Neural progenitor cell (in vitro differentiated cells): ENCODE measurements at regions not wholly inside any gene's neighbourhood (a gene's known extent, or its start where the extent isn't known, plus 50 kb on each side); places are given as distances from the start of the nearest gene placed in this dataset.

ENCODE experiments used
- DNase-seq: peaks from one replicate; pipeline ENCODE4 v3.0.0-alpha.2; 2016; ENCODE audit warnings: low spot score
- H2AFZ ChIP-seq: fragments of 200-600 bp; sonication (generic); replicated peaks from 2 replicates; pipeline ENCODE4 v1.6.1; 2016; ENCODE audit warnings: antibody characterized with exemption
- H3F3A ChIP-seq: fragments of 200-600 bp; sonication (generic); 2 replicates; pipeline ENCODE4 v1.6.1; 2016; ENCODE audit warnings: antibody characterized with exemption, low read depth
- H3K27ac ChIP-seq: fragments of 200-600 bp; sonication (generic); 2 replicates; pipeline ENCODE4 v1.5.1; 2016; ENCODE audit warnings: mild to moderate bottlenecking
- H3K27me3 ChIP-seq: fragments of 200-600 bp; sonication (generic); 2 replicates; pipeline ENCODE4 v1.6.1; 2016; ENCODE audit warnings: mild to moderate bottlenecking, moderate library complexity
- H3K36me3 ChIP-seq: fragments of 200-600 bp; sonication (generic); 2 replicates; pipeline ENCODE4 v1.5.1; 2016
- H3K4me1 ChIP-seq: fragments of 200-600 bp; sonication (generic); 2 replicates; pipeline ENCODE4 v1.6.1; 2016; ENCODE audit warnings: mixed run types
- H3K4me2 ChIP-seq: fragments of 200-600 bp; sonication (generic); 2 replicates; pipeline ENCODE4 v1.6.1; 2016
- H3K4me3 ChIP-seq: fragments of 200-600 bp; sonication (generic); 2 replicates; pipeline ENCODE4 v1.5.1; 2016
- H3K79me2 ChIP-seq: fragments of 200-600 bp; sonication (generic); 2 replicates; pipeline ENCODE4 v1.6.1; 2016; ENCODE audit warnings: low read depth
- H3K9ac ChIP-seq: fragments of 200-600 bp; sonication (generic); 2 replicates; pipeline ENCODE4 v1.6.1; 2016
- H3K9me3 ChIP-seq: fragments of 200-600 bp; sonication (generic); 2 replicates; pipeline ENCODE4 v1.5.1; 2016; ENCODE audit warnings: low read depth
- H4K20me1 ChIP-seq: fragments of 200-600 bp; sonication (generic); 2 replicates; pipeline ENCODE4 v1.6.1; 2016; ENCODE audit warnings: low read depth
- H3K27ac Mint-ChIP-seq: 3 replicates; pipeline ENCODE4 v1.8.0; 2021; ENCODE audit warnings: mixed read lengths
- H3K27me3 Mint-ChIP-seq: 2 replicates; pipeline ENCODE4 v1.8.0; 2022; ENCODE audit warnings: low read depth, mild to moderate bottlenecking, inconsistent platforms, moderate library complexity, mixed read lengths; ENCODE audit not compliant: insufficient read depth
- H3K36me3 Mint-ChIP-seq: 3 replicates; pipeline ENCODE4 v1.8.0; 2021; ENCODE audit warnings: mixed read lengths
- H3K4me1 Mint-ChIP-seq: 3 replicates; pipeline ENCODE4 v1.8.0; 2021; ENCODE audit warnings: mixed read lengths
- H3K4me3 Mint-ChIP-seq: 3 replicates; pipeline ENCODE4 v1.8.0; 2021; ENCODE audit warnings: mild to moderate bottlenecking, moderate library complexity, mixed read lengths
- H3K9me3 Mint-ChIP-seq: 3 replicates; pipeline ENCODE4 v1.8.0; 2020; ENCODE audit warnings: mixed read lengths
- EZH2 ChIP-seq: fragments of 200-600 bp; sonication (generic); IDR thresholded peaks from 2 replicates; pipeline ENCODE4 v1.6.1; 2017; ENCODE audit warnings: antibody characterized with exemption, mild to moderate bottlenecking, moderate library complexity
- EZH2phosphoT487 ChIP-seq: fragments of 200-600 bp; sonication (generic); IDR thresholded peaks from 2 replicates; pipeline ENCODE4 v1.6.1; 2017; ENCODE audit warnings: antibody characterized with exemption
- TF ChIP-seq, protein P1 (sequence below): fragments of 200-600 bp; sonication (generic); IDR thresholded peaks from 2 replicates; pipeline ENCODE4 v1.5.1; 2017; ENCODE audit warnings: antibody characterized with exemption, mild to moderate bottlenecking

DNA sequence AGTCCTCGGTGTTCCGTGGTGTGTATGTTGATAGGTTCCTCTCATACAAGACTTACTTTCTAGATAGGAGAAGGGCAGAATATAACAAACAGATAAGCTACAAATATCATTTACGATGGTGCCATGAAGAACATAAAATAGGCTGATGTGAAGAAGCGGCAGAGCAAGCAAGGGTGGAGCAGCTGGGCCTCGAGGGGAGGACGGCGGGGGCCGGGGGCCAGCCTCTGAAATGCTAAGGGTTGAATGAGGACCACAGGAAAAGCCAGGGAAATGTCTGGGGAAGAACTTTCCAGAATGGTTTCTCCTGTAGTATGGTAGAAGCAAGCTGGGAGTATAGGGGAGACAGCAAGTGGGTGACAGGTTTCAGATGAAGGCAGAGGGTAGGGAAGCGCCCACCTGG, 529.5 kb downstream of the LIG4 start:
- no peaks in the 10 kb centered on the region for H3K9me3 ChIP-seq
- H3K4me3 ChIP-seq, result no peak overlapping the region
- peaks cover 2% of the 10 kb centered on the region for H3K27me3 Mint-ChIP-seq
- H3K27ac Mint-ChIP-seq, result no peak overlapping the region
- no peak overlapping the region for H3K4me2 ChIP-seq
- no peaks in the 10 kb centered on the region for H3K4me1 Mint-ChIP-seq
- no peak overlapping the region for H3K4me3 Mint-ChIP-seq
- H3K4me1 ChIP-seq, result peaks cover 3% of the 10 kb centered on the region
- H3K27me3 ChIP-seq, result no peaks in the 10 kb centered on the region
- no peaks in the 10 kb centered on the region for H4K20me1 ChIP-seq
- no peaks in the 10 kb centered on the region for H3F3A ChIP-seq
- no peaks in the 10 kb centered on the region for H3K36me3 ChIP-seq
- no peaks in the 10 kb centered on the region for H3K79me2 ChIP-seq
- H3K27ac ChIP-seq, result no peak overlapping the region
- no peaks in the 10 kb centered on the region for H3K9me3 Mint-ChIP-seq
- DNase-seq, result no peak
- no peaks in the 10 kb centered on the region for H3K36me3 Mint-ChIP-seq
- no peak overlapping the region for H2AFZ ChIP-seq
- H3K9ac ChIP-seq, result no peak overlapping the region
- TF ChIP-seq, protein P1, sequence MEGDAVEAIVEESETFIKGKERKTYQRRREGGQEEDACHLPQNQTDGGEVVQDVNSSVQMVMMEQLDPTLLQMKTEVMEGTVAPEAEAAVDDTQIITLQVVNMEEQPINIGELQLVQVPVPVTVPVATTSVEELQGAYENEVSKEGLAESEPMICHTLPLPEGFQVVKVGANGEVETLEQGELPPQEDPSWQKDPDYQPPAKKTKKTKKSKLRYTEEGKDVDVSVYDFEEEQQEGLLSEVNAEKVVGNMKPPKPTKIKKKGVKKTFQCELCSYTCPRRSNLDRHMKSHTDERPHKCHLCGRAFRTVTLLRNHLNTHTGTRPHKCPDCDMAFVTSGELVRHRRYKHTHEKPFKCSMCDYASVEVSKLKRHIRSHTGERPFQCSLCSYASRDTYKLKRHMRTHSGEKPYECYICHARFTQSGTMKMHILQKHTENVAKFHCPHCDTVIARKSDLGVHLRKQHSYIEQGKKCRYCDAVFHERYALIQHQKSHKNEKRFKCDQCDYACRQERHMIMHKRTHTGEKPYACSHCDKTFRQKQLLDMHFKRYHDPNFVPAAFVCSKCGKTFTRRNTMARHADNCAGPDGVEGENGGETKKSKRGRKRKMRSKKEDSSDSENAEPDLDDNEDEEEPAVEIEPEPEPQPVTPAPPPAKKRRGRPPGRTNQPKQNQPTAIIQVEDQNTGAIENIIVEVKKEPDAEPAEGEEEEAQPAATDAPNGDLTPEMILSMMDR, result no peak
- TF ChIP-seq EZH2 (no peak), EZH2phosphoT487 (no peak)

DNA sequence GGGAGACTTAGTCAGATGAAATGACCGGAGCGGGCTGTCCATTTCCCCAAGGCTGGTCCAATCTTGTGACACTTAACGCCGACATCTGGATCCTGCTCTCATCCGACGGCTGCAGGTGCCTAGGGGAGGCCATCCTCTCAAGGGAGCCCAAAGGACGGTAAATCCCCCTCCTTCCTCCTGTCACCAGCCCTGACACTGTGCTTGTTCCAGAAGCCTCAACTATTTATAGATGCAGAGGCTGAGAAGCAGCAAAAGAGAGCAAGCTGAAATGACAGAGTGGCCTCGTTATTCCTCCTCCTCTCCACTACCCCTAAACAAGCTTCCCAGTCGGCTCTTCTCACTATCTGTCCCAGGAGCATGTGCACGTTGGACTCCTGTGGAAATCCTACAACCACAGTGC, 533.7 kb downstream of the LIG4 start:
- H4K20me1 ChIP-seq, result no peaks in the 10 kb centered on the region
- H3K9me3 ChIP-seq, result no peaks in the 10 kb centered on the region
- Mint-ChIP-seq H3K27me3 (peaks cover 2% of the 10 kb centered on the region), H3K4me3 (no peak overlapping the region), H3K27ac (no peak overlapping the region), H3K36me3 (no peaks in the 10 kb centered on the region), H3K9me3 (no peaks in the 10 kb centered on the region), H3K4me1 (no peaks in the 10 kb centered on the region)
- H2AFZ ChIP-seq, result no peak overlapping the region
- no peak overlapping the region for H3K4me3 ChIP-seq
- no peaks in the 10 kb centered on the region for H3K27me3 ChIP-seq
- H3K27ac ChIP-seq, result no peak overlapping the region
- TF ChIP-seq, protein P1, result no peak
- TF ChIP-seq EZH2 (no peak), EZH2phosphoT487 (no peak)
- no peaks in the 10 kb centered on the region for H3F3A ChIP-seq
- no peak for DNase-seq
- peaks cover 3% of the 10 kb centered on the region for H3K4me1 ChIP-seq
- no peak overlapping the region for H3K4me2 ChIP-seq
- no peaks in the 10 kb centered on the region for H3K36me3 ChIP-seq
- no peaks in the 10 kb centered on the region for H3K79me2 ChIP-seq
- no peak overlapping the region for H3K9ac ChIP-seq

DNA sequence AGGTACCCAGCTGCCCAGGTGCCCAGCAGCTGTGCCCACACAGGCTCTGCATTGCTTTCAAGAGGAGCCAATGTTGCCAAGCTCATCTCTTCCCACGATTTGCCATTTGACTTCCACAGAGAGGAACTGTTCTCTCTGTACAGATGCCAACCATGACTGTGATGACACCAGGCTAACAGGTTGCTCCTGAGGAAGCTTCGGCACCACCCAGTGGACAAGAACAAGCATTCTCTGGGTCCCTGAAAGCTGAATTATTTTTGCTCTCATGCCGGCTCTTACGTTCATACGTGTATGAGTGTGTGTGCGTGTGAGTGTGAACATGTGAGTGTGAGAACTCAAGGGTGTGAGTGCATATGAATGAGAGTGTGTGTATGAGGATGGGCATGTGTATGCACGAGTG, 535.2 kb downstream of the LIG4 start:
- H3K36me3 ChIP-seq, result no peaks in the 10 kb centered on the region
- no peak overlapping the region for H2AFZ ChIP-seq
- H3K36me3 Mint-ChIP-seq, result no peaks in the 10 kb centered on the region
- no peak overlapping the region for H3K9ac ChIP-seq
- H3K27me3 ChIP-seq, result no peaks in the 10 kb centered on the region
- H3K27ac Mint-ChIP-seq, result no peak overlapping the region
- H3K27ac ChIP-seq, result no peak overlapping the region
- H3K79me2 ChIP-seq, result no peaks in the 10 kb centered on the region
- H4K20me1 ChIP-seq, result no peaks in the 10 kb centered on the region
- H3K9me3 ChIP-seq, result no peaks in the 10 kb centered on the region
- H3K27me3 Mint-ChIP-seq, result peaks cover 2% of the 10 kb centered on the region
- H3K9me3 Mint-ChIP-seq, result no peaks in the 10 kb centered on the region
- no peaks in the 10 kb centered on the region for H3F3A ChIP-seq
- H3K4me3 Mint-ChIP-seq, result no peak overlapping the region
- no peaks in the 10 kb centered on the region for H3K4me1 Mint-ChIP-seq
- no peak overlapping the region for H3K4me3 ChIP-seq
- TF ChIP-seq EZH2phosphoT487, result no peak
- TF ChIP-seq, protein P1, result peak; percentile 17
- DNase-seq, result no peak
- peaks cover 3% of the 10 kb centered on the region for H3K4me1 ChIP-seq
- H3K4me2 ChIP-seq, result no peak overlapping the region
